Tibial artery (tissue), 4 donors: ENCODE measurements at regions not wholly inside any gene's neighbourhood (a gene's known extent, or its start where the extent isn't known, plus 50 kb on each side); places are given as distances from the start of the nearest gene placed in this dataset.

Experiments
- DNase-seq, 2 donors: peaks; one replicate each; pipeline ENCODE4 v3.0.0-alpha.2; 2019
- H3K27ac ChIP-seq, 2 donors: fragments of 200-600 bp; sonication (generic) in 1 of 2; 1 replicate in 1 of 2; 2 replicates in 1 of 2; pipeline ENCODE4 v1.5.1; 2018 to 2019; ENCODE audit warnings: mild to moderate bottlenecking in 1 of 2
- H3K27me3 ChIP-seq, 2 donors: fragments of 200-600 bp; sonication (generic) in 1 of 2; one replicate each; pipeline versions ENCODE4 v1.5.1 to v1.6.0; 2016 to 2019
- H3K36me3 ChIP-seq, 3 donors: fragments of 200-600 bp; sonication (generic) in 2 of 3; one replicate each; pipeline ENCODE4 v1.5.1; 2016 to 2019; ENCODE audit warnings: mild to moderate bottlenecking in 2 of 3
- H3K4me1 ChIP-seq, 4 donors: fragments of 200-600 bp; sonication (generic) in 2 of 4; 1 replicate in 3 of 4; 2 replicates in 1 of 4; pipeline ENCODE4 v1.5.1; 2016 to 2019
- H3K4me3 ChIP-seq, 2 donors: fragments of 200-600 bp; sonication (generic) in 1 of 2; 1 replicate in 1 of 2; 2 replicates in 1 of 2; pipeline ENCODE4 v1.5.1; 2018 to 2019; ENCODE audit warnings: mild to moderate bottlenecking in 2 of 2
- H3K9me3 ChIP-seq, 3 donors: fragments of 200-600 bp; sonication (generic) in 1 of 3; one replicate each; pipeline ENCODE4 v1.5.1; 2016 to 2019
- CTCF ChIP-seq, 2 experiments: fragments of 200-600 bp in 1 of 2; fragments of 450-650 bp in 1 of 2; IDR thresholded peaks; one replicate each; pipeline ENCODE4 v1.5.1; 2017 to 2019; ENCODE audit warnings: antibody characterized with exemption in 2 of 2, mild to moderate bottlenecking in 1 of 2, moderate library complexity in 1 of 2
- intact Hi-C: fragments of 100-400 bp; cut with DNase I; formaldehyde crosslinking; loops from one replicate; pipeline ENCODE4 v1.15.0; 2023; ENCODE audit warnings: low total_unique reads

GRCh38 chr3:5563537-5564277, 376.2 kb downstream of the EDEM1 start:
- H3K27ac ChIP-seq = no peak overlapping the region
- H3K4me3 ChIP-seq = no peak overlapping the region
- no peak for DNase-seq
- H3K9me3 ChIP-seq = no peaks in the 10 kb centered on the region
- TF ChIP-seq CTCF (IDR thresholded peaks at IDR 0.05) = no peak
- intact Hi-C loops = no loop called here
- no peaks in the 10 kb centered on the region for H3K36me3 ChIP-seq
- H3K27me3 ChIP-seq = no peaks in the 10 kb centered on the region
- H3K4me1 ChIP-seq = no peaks in the 10 kb centered on the region

DNA sequence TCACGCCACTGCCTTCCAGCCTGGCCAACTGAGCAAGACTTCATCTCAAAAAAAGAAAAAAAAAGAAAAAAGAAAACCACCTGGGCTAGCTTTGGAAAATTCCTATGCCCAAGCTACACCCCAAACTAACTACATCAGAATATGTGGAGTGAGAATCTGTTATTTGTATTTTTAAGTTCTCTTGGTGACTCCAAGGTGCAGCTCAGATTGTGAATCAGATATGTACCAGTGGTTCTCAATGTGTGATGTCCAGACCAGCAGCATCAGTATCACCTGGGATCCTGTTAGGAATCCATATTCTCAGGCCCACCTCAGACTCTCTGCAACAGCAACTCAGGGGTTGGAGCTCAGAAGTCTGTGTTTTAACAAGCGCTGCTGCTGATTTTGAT, 376.8 kb downstream of the EDEM1 start:
- intact Hi-C loops = no loop called here
- Histone ChIP-seq H3K27ac (no peak overlapping the region), H3K27me3 (no peaks in the 10 kb centered on the region), H3K9me3 (no peaks in the 10 kb centered on the region), H3K4me3 (no peak overlapping the region), H3K4me1 (no peaks in the 10 kb centered on the region), H3K36me3 (no peaks in the 10 kb centered on the region)
- DNase-seq = no peak
- TF ChIP-seq CTCF (IDR thresholded peaks at IDR 0.05) = no peak

GRCh38 chr3:5565026-5565425, 377.5 kb downstream of the EDEM1 start:
- intact Hi-C loops = no loop called here
- Histone ChIP-seq H3K27ac (no peak overlapping the region), H3K27me3 (no peaks in the 10 kb centered on the region), H3K4me1 (no peaks in the 10 kb centered on the region), H3K4me3 (no peak overlapping the region), H3K36me3 (no peaks in the 10 kb centered on the region), H3K9me3 (no peaks in the 10 kb centered on the region)
- no peak for DNase-seq
- TF ChIP-seq CTCF (IDR thresholded peaks at IDR 0.05) = no peak

- intact Hi-C loops = no loop called here
- Histone ChIP-seq H3K9me3 (no peaks in the 10 kb centered on the region), H3K36me3 (no peaks in the 10 kb centered on the region), H3K27ac (no peak overlapping the region), H3K4me1 (no peaks in the 10 kb centered on the region), H3K27me3 (no peaks in the 10 kb centered on the region), H3K4me3 (no peak overlapping the region)
- no peak for DNase-seq
- no peak for TF ChIP-seq CTCF (IDR thresholded peaks at IDR 0.05)
These were observed 379.6 kb downstream of the EDEM1 start for GRCh38 chr3:5567113-5567512.

DNA sequence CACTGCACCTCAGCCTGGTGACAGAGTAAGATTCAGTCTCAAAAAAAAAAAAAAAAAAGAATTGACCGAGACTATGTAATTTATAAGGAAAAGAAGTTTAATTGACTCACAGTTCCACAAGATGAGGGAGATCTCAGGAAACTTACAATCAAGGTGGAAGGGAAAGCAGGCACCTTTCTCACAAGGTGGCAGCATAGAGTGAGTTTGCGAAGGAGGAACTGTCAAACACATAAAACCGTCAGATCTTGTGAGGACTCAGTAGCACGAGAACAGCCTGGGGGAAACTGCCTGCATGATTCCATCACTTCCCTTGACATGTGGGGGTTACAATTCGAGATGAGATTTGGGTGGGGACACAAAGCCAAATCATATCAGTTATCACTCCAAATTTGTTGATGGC, 380.9 kb downstream of the EDEM1 start:
- Histone ChIP-seq H3K27me3 (no peaks in the 10 kb centered on the region), H3K4me3 (no peak overlapping the region), H3K27ac (no peak overlapping the region), H3K36me3 (no peaks in the 10 kb centered on the region), H3K9me3 (no peaks in the 10 kb centered on the region), H3K4me1 (no peaks in the 10 kb centered on the region)
- no peak for DNase-seq
- TF ChIP-seq CTCF (IDR thresholded peaks at IDR 0.05) = no peak
- intact Hi-C loops = no loop called here

DNA sequence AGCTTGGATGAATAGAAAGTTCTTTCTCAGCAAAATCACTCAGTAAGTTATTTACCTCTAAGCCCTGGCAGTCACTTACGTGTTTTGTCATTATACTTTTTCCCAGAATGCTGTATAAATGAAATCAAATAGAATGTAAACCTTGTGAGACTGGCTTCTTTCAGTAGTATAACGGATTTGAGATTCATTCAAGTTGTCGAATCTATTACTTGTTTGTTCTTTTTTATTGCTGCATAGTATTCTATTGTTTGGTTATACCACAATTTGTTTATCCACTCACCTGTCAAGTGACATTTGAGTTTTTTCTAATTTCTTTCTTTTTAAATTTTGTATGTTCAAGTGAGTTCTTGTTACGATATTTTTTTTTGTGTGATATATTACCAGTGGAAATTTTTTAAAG, 381.6 kb downstream of the EDEM1 start:
- no peak for DNase-seq
- Histone ChIP-seq H3K27me3 (no peaks in the 10 kb centered on the region), H3K27ac (no peak overlapping the region), H3K9me3 (no peaks in the 10 kb centered on the region), H3K36me3 (no peaks in the 10 kb centered on the region), H3K4me1 (no peaks in the 10 kb centered on the region), H3K4me3 (no peak overlapping the region)
- intact Hi-C loops = no loop called here
- TF ChIP-seq CTCF (IDR thresholded peaks at IDR 0.05) = no peak
